Osteocyte (in vitro differentiated cells): ENCODE measurements at regions not wholly inside any gene's neighbourhood (a gene's known extent, or its start where the extent isn't known, plus 50 kb on each side); places are given as distances from the start of the nearest gene placed in this dataset.

Source experiments
- DNase-seq: peaks from one replicate; pipeline ENCODE4 v3.0.0; 2021; ENCODE audit warnings: mixed read lengths; ENCODE audit not compliant: unreplicated experiment; ENCODE audit errors: extremely low spot score
- H3K27ac Mint-ChIP-seq: one replicate; pipeline ENCODE4 v1.8.0; 2021; ENCODE audit warnings: mild to moderate bottlenecking, mixed read lengths; ENCODE audit not compliant: unreplicated experiment
- H3K27me3 Mint-ChIP-seq: one replicate; pipeline ENCODE4 v1.8.0; 2021; ENCODE audit warnings: mixed read lengths; ENCODE audit not compliant: unreplicated experiment
- H3K36me3 Mint-ChIP-seq: one replicate; pipeline ENCODE4 v1.8.0; 2021; ENCODE audit warnings: mixed read lengths; ENCODE audit not compliant: unreplicated experiment
- H3K4me1 Mint-ChIP-seq: one replicate; pipeline ENCODE4 v1.8.0; 2021; ENCODE audit warnings: mixed read lengths; ENCODE audit not compliant: unreplicated experiment
- H3K4me3 Mint-ChIP-seq: one replicate; pipeline ENCODE4 v1.8.0; 2021; ENCODE audit warnings: mild to moderate bottlenecking, moderate library complexity, mixed read lengths; ENCODE audit not compliant: unreplicated experiment
- H3K9me3 Mint-ChIP-seq: one replicate; pipeline ENCODE4 v1.8.0; 2021; ENCODE audit warnings: mixed read lengths; ENCODE audit not compliant: unreplicated experiment
- CTCF ChIP-seq: fragments of 200-600 bp; sonication (generic); IDR thresholded peaks from 2 replicates; pipeline ENCODE4 v1.5.0; 2021; ENCODE audit warnings: antibody characterized with exemption, mild to moderate bottlenecking, moderate library complexity

- Mint-ChIP-seq H3K4me1 (peaks cover 3% of the 10 kb centered on the region), H3K27me3 (peaks cover 8% of the 10 kb centered on the region), H3K9me3 (peaks cover 2% of the 10 kb centered on the region), H3K27ac (no peak overlapping the region), H3K36me3 (no peaks in the 10 kb centered on the region), H3K4me3 (no peak overlapping the region)
- no peak for TF ChIP-seq CTCF
- no peak for DNase-seq
Measured at GRCh38 chr9:95608341-95608740, 91.6 kb upstream of the PTCH1 start.

GRCh38 chr9:95607507-95607906, 90.7 kb upstream of the PTCH1 start:
- Mint-ChIP-seq H3K4me1 (peaks cover 3% of the 10 kb centered on the region), H3K9me3 (no peaks in the 10 kb centered on the region), H3K27ac (no peak overlapping the region), H3K27me3 (peaks cover 9% of the 10 kb centered on the region), H3K36me3 (no peaks in the 10 kb centered on the region), H3K4me3 (no peak overlapping the region)
- DNase-seq, result no peak
- TF ChIP-seq CTCF, result no peak

GRCh38 chr9:95606489-95607350, 89.9 kb upstream of the PTCH1 start:
- H3K4me3 Mint-ChIP-seq, result no peak overlapping the region
- DNase-seq, result no peak
- no peak overlapping the region for H3K27ac Mint-ChIP-seq
- H3K36me3 Mint-ChIP-seq, result no peaks in the 10 kb centered on the region
- no peaks in the 10 kb centered on the region for H3K9me3 Mint-ChIP-seq
- peaks cover 3% of the 10 kb centered on the region for H3K4me1 Mint-ChIP-seq
- TF ChIP-seq CTCF, result no peak
- peaks cover 9% of the 10 kb centered on the region for H3K27me3 Mint-ChIP-seq

- no peaks in the 10 kb centered on the region for H3K36me3 Mint-ChIP-seq
- H3K9me3 Mint-ChIP-seq, result no peaks in the 10 kb centered on the region
- H3K4me1 Mint-ChIP-seq, result peaks cover 3% of the 10 kb centered on the region
- no peak overlapping the region for H3K4me3 Mint-ChIP-seq
- H3K27me3 Mint-ChIP-seq, result peaks cover 7% of the 10 kb centered on the region
- no peak for DNase-seq
- TF ChIP-seq CTCF, result no peak
- H3K27ac Mint-ChIP-seq, result no peak overlapping the region
Measured at GRCh38 chr9:95605816-95606488, 89.2 kb upstream of the PTCH1 start.

- TF ChIP-seq CTCF, result no peak
- Mint-ChIP-seq H3K9me3 (no peaks in the 10 kb centered on the region), H3K36me3 (no peaks in the 10 kb centered on the region), H3K27ac (no peak overlapping the region), H3K4me1 (peaks cover 3% of the 10 kb centered on the region), H3K27me3 (peaks cover 6% of the 10 kb centered on the region), H3K4me3 (no peak overlapping the region)
- no peak for DNase-seq
Measured at GRCh38 chr9:95605101-95605500, 88.3 kb upstream of the PTCH1 start.
